ENCODE measurements at regions not wholly inside any gene's neighbourhood (a gene's known extent, or its start where the extent isn't known, plus 50 kb on each side); places are given as distances from the start of the nearest gene placed in this dataset.

- H3K27ac ChIP-seq, result no peak overlapping the region
- TF ChIP-seq ZFX (IDR thresholded peaks at IDR 0.05; ENCODE audit: borderline replicate concordance) (no peak), CTCF (IDR thresholded peaks at IDR 0.05) (no peak)
Measured at GRCh38 chr7:131233193-131233592, 94.5 kb upstream of the MKLN1 start.

- TF ChIP-seq ZFX (IDR thresholded peaks at IDR 0.05; ENCODE audit: borderline replicate concordance) (no peak), CTCF (IDR thresholded peaks at IDR 0.05) (no peak)
- no peak overlapping the region for H3K27ac ChIP-seq
Measured at GRCh38 chr7:131234719-131235488, 92.8 kb upstream of the MKLN1 start.

GRCh38 chr7:131235489-131236317 lies 92.0 kb upstream of the MKLN1 start:
- H3K27ac ChIP-seq, result no peak overlapping the region
- no peak for TF ChIP-seq ZFX (IDR thresholded peaks at IDR 0.05; ENCODE audit: borderline replicate concordance)
- TF ChIP-seq CTCF (IDR thresholded peaks at IDR 0.05), result no peak

GRCh38 chr7:131236318-131236672 lies 91.4 kb upstream of the MKLN1 start:
- H3K27ac ChIP-seq, result no peak overlapping the region
- TF ChIP-seq ZFX (IDR thresholded peaks at IDR 0.05; ENCODE audit: borderline replicate concordance) (no peak), CTCF (IDR thresholded peaks at IDR 0.05) (no peak)

- no peak overlapping the region for H3K27ac ChIP-seq
Measured at GRCh38 chr7:131238347-131238931, 89.2 kb upstream of the MKLN1 start.

GRCh38 chr7:131241386-131241785 lies 86.3 kb upstream of the MKLN1 start:
- TF ChIP-seq CTCF (IDR thresholded peaks at IDR 0.05) (no peak), ZFX (IDR thresholded peaks at IDR 0.05; ENCODE audit: borderline replicate concordance) (no peak)
- H3K27ac ChIP-seq, result no peak overlapping the region

More at GRCh38 chr7:131238347-131238931, 89.2 kb upstream of the MKLN1 start:
- TF ChIP-seq CTCF (IDR thresholded peaks at IDR 0.05), result no peak
- TF ChIP-seq ZFX (IDR thresholded peaks at IDR 0.05; ENCODE audit: borderline replicate concordance), result no peak

All from 22Rv1 (cell line).